Sciatic nerve (tissue), 2 donors: ENCODE measurements at regions not wholly inside any gene's neighbourhood (a gene's known extent, or its start where the extent isn't known, plus 50 kb on each side); places are given as distances from the start of the nearest gene placed in this dataset.

Experiments used
- ATAC-seq: fragments of 200-7000 bp; cut with Tn5 transposase; one replicate; pipeline ENCODE4 v1.9.1; 2020; ENCODE audit warnings: mild to moderate bottlenecking, moderate library complexity
- DNase-seq: peaks from one replicate; pipeline ENCODE4 v3.0.0-alpha.2; 2020; ENCODE audit warnings: low spot score
- intact Hi-C: fragments of 100-400 bp; cut with DNase I; formaldehyde crosslinking; loops from one replicate; pipeline ENCODE4 v1.14.2; 2022
- donor health status: DM: no; HTN: no; CAD: no.
- donor health status: DM: no; HTN: no; CAD: no.

DNA sequence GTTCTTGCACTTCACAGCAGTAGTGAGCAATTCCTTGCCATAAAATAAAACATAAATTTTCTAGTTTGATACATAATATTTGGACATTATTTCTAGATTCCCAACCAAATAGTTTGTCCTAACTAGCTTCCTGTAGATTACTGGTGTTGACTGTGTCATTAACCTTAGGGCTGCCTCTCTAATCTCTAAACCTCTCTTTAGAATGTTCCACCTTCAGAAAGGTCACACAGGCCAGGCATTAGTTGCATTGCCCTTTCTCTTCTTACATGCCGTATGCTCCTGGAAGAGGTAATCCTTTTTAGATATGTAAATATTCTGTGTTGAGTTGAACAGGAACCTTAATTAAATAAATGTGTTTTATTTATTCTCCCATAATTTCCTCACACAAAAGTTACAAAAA, 904.9 kb upstream of the CNTN5 start:
- ATAC-seq = no peak
- DNase-seq = no peak
- intact Hi-C loops = no loop called here

DNA sequence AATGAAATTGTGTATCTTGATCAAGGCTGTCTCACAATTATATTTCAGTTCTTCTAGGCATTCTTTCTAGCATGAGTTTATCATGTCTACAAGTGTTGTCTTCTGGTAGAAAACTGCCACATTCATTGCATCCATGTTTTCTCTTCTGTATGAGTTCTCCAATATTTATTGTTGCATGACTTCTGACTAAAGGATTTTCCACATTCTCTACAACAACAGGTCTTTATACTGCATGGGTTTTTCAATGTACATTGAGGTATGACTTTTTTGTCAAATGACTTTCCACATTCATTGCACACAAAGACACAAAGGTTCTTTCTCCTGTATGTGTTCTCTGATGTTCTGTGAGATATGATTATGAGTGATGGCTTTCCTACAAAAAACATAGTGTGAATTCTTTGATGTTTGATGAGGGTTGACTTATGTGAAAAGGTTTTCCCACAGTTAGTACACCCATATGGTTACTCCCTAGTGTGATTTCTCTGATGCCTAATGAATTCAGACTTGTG, 890.6 kb upstream of the CNTN5 start:
- no peak for DNase-seq
- no peak for ATAC-seq
- intact Hi-C loops = no loop called here

DNA sequence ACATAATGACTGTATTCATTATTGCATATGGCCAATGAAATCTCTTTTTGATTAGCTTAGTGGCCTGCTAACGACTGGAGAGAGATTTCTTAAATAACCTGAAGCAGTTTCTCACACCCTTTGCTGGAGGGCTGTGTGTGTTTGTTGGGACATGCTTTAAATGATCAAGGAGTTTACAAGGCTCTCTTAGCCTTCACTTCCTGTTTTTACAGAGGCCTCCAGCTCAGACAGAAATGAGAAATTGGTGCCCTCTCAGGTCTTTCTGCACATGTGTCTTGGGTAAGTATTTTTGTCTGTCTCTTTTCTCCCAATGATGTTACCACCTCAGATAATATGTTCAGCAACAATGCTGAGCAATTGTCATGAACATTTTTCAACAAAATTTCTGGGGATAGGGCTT, 884.4 kb upstream of the CNTN5 start:
- intact Hi-C loops = no loop called here
- ATAC-seq = no peak
- no peak for DNase-seq

DNA sequence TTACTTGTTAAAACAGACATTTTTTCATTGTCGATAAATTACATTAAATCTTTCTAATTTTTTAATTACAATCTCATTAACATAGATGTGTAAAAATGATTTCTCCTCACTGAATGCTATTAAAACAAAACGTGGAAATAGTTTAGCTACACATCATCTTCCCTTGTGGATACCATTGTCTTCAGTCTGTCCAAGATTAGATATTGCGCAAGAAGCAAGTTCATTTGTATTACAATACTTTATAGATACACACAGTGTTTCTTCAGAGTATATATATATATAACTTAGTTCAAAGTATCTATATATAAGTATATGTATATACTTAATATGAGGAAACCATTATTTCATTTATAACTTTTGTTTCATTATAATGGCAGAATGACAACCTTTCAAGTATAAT, 883.3 kb upstream of the CNTN5 start:
- no peak for ATAC-seq
- no peak for DNase-seq
- intact Hi-C loops = no loop called here

DNA sequence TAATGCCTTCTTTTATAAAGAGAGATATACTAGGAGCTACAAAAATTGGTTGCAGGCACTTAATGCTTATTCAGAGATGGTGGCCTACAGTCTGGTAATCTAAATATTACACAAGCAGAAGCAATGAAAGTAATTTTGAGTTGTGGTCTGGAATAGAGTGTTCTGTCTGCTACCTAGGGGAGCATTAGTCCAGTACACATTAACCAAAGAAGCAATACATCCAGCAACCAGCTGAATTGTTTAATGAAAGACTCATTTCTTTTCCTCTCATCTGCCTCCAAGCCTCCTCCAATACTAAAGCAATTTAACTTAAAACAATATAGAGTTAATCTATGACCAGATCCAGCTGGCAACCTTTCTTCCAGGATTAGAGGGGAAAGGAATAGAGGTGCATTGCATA, 877.1 kb upstream of the CNTN5 start:
- DNase-seq (no peak), ATAC-seq (no peak)
- intact Hi-C loops = no loop called here

DNA sequence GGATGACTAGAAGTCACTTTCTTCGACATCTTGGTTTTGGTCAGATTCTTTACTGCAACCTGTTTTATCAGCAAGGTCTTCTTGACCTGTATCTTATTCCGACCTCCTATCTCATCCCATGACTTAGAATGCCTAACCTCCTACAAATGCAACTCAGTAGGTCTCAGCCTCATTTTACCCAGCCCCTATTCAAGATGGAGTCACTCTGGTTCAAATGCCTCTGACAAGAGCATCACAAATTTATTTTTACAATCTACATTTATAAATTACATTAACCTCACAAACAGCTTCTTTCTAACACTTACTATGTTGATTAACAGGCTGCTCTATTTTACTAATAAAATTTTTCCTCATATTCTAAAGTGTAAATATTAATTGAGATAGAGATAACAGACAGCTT, 867.0 kb upstream of the CNTN5 start:
- intact Hi-C loops = no loop called here
- no peak for DNase-seq
- ATAC-seq = no peak

DNA sequence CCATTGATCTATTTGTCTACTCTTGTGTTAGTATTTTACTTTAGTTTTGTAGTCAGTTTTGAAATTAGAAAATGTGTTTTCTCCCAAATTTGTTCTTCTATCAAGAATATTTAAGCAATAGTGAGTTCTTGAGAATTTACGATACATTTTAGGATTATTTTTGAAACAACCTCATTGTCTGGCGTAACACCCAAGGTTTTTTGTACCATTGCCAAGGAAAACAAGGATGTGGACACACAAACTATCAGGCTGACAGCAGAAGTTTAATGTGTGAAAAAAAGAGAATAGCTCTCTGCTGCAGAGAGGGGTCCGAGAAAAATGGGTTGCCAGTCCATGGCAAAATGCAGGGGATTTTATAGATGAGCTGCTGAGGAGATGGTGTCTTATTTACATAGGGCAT, 865.1 kb upstream of the CNTN5 start:
- DNase-seq (no peak), ATAC-seq (no peak)
- intact Hi-C loops = no loop called here

DNA sequence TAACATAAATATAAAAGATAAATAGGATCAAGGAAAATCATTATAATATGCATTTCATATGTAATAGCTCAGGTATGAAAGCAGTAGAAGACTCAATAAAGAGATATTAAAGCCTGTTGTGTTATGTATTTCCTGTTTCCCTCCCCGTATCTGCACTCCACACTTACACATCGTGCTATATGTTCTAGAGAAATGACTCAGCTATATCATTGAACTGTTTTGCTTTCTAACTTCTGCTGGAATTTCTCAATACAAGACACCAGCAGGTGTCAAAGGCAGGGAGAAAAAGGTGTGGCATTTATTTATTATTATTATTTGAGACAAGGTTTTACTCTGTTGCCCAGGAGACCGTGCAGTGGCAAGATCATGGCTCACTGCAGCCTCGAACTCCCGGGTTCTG, 842.8 kb upstream of the CNTN5 start:
- DNase-seq (no peak), ATAC-seq (no peak)
- intact Hi-C loops = no loop called here

DNA sequence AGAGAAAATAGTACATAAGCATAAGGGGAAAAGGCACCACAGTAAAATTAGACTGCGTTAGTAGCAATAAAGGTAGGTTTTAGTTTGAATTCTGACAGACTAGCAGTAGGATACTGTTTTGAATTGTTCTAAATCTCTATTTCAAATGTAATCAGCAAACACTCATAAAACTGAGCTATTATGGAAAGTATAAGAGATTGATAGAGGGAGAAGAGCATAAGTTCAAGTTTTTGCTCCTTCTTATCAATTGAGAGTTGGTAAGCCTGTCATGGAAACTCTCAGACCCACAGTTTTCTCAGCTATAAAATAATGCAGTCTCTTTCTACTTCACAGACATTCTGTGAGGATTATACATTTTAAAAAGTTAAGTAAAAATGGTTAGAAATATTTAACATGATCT, 840.2 kb upstream of the CNTN5 start:
- ATAC-seq (no peak), DNase-seq (no peak)
- intact Hi-C loops = no loop called here

DNA sequence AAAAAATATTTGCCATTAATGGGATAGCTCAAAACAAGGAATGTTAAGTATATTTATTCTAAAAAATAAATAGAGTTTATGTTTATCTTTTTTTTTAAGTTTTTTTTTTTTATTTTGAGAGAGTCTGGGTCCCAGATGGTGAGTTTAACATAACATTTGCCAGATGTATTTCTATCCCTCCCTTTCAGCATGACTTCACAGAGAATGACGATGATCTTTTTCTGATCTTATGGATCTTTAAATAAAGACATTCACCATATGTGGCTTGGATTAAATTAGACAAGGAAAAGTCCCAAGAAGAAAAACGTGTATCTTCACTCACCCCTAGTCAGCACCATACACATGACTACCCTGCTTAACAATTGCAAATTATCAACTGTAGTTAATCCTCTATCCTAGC, 839.8 kb upstream of the CNTN5 start:
- ATAC-seq = no peak
- intact Hi-C loops = no loop called here
- DNase-seq = no peak

DNA sequence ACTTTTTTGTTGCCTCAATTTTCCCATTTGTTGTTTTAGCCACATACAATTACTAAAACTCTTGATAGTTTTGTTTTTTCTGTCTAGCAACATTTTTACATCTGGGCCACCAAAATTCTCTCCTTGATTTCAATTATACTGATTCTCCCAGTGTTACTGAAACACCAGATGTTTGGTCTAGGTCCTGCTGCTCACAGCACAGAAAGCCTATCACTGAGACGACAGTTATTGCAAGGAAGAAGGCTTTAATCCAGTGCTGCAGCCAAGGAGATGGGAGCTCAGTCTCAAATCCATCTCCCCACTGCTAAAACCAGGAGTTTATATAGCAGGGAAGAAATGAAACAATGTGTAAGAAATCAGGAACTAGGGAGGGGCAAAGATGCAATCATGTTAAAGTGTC, 837.7 kb upstream of the CNTN5 start:
- intact Hi-C loops = no loop called here
- DNase-seq (no peak), ATAC-seq (no peak)

DNA sequence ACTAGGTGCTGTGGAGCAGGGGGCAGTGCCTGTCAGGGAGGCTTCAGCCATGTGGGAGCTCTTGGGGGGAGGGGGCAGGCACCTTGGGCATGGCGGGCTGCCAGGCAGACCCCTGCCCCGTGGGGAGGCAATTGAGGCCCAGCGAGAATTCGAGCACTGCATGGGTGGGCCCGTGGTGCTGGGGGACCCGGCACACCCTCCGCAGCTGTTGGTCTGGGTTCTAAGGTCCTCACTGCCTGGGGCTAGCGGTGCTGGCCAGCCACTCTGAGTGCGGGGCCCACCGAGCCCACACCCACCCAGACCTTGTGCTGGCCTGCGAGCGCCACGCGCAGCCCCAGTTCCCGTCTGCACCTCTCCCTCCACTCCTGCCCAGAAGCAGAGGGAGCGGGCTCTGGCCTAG, 835.5 kb upstream of the CNTN5 start:
- no peak for DNase-seq
- ATAC-seq = peak; percentile 15
- intact Hi-C loops = no loop called here

DNA sequence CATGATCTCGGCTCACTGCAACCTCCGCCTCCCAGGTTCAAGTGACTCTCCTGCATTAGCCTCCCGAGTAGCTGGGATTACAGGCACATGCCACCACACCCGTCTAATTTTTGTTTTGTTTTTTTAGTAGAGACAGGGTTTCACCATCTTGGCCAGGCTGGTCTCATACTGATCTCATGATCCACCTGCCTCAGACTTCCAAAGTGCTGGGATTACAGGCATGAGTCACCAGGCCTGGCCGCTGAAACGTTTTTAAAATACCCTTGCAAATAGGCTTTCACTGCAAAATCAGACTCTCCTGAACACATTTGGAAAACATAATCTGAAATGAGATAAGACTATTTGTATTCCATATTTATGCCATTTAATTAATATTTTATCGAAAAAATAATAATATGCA, 826.1 kb upstream of the CNTN5 start:
- no peak for ATAC-seq
- no peak for DNase-seq
- intact Hi-C loops = no loop called here

DNA sequence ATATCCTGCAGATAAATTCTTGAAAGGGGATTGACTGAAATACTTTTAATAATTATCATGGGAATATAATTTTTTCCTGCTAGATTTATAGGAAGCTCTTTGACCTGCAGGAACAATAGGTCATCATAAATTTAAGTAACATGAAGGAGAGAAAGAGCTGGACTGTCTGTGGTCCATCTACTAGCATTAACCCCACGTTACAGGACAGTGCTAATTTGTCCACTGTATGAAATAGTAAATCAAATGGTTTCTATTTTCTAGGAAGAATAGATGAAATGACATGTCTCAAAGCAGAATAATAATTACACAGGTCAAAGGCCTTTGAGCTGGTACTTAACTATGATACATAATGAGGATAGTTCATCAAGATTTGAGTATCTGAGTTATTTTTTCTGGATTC, 825.4 kb upstream of the CNTN5 start:
- intact Hi-C loops = no loop called here
- ATAC-seq (no peak), DNase-seq (no peak)

DNA sequence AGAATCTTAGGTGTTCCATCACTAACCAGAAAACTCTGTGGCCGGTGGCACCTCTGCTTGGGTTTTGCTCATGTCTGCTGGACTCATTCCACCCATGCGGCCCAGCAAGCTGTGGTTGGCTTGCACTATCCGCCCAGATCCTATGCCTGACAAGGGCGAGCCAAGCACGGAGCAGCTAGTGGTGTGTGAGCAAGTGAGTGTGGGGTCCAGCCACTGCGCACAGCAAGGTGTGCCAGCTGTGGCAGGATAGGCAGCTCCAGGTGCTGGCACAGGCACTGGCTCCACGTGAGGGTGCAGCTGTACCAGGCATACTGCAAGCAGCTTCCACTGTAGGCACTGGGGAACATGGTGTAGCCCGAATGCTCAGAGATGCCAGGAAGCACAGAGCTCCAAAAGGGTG, 813.7 kb upstream of the CNTN5 start:
- ATAC-seq (peak; percentile 22), DNase-seq (no peak)
- intact Hi-C loops = no loop called here

DNA sequence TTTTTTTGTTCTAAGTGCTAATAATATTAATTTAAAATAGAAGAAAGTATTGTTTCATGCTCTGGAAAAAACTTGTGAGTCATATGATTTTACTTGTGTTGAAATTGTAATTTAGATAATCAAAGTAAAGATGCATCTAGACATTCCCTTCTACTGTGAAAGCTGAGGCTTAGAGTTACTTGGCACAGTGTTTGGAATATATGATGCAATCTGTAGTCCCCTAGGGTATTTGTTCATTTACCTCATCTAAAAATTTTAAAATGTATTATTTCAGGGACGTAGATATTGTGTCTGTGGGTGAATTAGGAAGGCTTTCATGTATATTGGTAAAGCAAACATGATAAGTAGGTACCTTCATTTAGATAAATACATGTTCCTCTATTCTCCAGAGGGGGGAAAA, 793.5 kb upstream of the CNTN5 start:
- ATAC-seq (no peak), DNase-seq (no peak)
- intact Hi-C loops = no loop called here

DNA sequence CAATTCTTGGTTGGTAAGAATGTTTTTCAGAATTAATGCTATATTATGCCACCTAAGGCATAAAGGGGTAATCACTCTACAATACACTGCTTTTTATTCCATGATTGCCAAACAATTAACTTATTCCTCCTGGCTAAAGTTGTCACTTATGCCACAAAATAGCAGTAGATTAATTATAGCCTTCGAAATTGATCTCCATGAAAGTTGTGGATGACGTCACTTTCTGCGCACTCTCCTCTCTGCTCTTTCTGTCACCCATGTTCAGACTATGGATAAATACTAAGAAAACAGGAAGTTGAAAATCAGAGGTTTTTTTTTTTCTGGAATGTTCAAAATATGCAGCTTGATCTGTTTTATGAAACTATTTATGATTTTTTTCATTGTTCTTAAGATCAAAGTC, 790.1 kb upstream of the CNTN5 start:
- ATAC-seq (no peak), DNase-seq (no peak)
- intact Hi-C loops = no loop called here

DNA sequence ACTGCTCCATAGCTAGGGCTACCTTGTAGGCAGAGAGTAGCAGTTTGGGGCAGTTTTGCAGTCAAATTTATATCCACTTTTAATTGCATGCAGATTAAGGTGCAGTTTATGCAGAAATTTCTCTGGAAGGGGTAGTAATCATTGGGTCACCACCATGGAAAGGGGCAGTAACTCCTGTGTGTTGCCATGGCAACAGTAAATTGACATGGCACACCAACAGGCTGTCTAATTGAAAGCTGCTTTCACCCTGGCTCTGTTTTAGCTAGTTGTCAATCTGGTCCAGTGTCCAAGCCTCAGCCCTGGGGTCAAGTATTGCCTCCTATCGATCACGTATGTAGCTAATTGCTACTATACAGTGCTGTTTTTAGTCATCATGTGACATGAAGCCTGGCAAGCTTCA, 786.1 kb upstream of the CNTN5 start:
- intact Hi-C loops = no loop called here
- DNase-seq (no peak), ATAC-seq (no peak)

DNA sequence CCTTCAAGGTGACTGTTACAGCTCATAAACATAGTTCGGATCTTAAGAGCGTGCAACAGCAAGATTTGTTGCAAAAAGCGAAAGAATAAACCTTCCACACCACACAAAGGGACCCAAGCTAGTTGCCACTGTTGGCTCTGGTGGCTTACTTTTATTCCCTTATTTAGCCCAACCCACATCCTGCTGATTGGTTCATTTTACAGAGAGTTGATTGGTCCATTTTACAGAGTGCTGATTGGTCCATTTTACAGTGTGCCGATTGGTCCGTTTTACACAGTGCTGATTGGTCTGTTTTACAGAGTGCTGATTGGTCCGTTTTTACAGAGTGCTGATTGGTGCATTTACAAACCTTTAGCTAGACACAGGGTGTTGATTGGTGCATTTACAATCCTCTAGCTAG, 776.9 kb upstream of the CNTN5 start:
- no peak for ATAC-seq
- DNase-seq = no peak
- intact Hi-C loops = no loop called here

DNA sequence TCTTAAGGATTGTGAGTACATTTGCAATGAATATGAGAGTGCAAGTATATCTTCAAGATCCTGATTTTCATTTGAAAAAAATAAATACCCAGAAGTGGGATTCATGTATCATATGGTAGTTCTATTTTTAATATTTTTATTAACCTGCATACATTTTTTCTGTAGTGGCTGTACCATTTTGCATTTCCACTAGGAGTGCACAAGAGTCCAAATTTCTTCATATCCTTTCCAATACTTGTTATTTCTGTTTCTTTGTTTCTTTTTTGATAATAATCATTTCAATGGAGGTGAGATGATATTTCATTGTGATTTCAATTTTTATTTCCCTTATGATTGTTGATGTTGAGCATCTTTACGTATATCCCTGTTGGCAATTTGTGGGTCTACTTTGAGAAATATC, 759.8 kb upstream of the CNTN5 start:
- intact Hi-C loops = no loop called here
- DNase-seq = no peak
- no peak for ATAC-seq

DNA sequence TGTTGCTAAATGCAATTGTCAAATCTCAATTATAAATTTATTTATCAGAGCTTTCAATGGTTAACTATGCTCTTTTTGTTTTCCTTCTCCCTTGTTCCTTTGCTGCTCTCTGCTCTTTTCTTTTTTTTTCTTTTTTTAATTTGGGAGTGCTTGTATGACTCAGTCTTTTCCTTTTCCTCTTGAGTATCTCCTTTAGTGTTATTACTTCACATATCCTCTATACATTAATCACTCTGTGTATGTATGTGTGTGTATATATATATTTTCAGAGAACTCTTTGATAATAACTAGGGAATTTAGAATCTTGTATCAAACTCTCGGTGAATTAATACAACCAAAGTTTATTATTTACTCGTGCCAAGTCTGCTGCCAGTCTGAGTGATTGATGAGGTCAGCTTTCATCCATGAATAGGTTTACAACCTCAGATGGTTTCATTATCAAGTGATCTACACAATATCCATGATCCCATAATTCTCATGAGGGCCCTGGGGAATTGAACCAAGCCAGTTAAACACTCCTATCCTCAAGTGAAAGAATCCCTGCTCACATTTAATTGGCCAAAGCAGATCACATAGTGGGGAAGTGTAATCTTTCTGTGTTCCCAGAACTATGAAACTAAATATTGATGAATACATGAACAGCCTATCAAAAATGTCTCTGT, 743.4 kb upstream of the CNTN5 start:
- intact Hi-C loops = no loop called here
- no peak for DNase-seq
- no peak for ATAC-seq
